ENCODE measurements at regions not wholly inside any gene's neighbourhood (a gene's known extent, or its start where the extent isn't known, plus 50 kb on each side); places are given as distances from the start of the nearest gene placed in this dataset.

- Histone ChIP-seq H3K36me3 (ENCODE audit: control insufficient read depth, insufficient read depth, low read length) (no peaks in the 10 kb centered on the region), H3K4me3 (ENCODE audit: low read depth, low read length) (no peak overlapping the region), H3K27me3 (ENCODE audit: control insufficient read depth, insufficient read depth, low read length) (no peaks in the 10 kb centered on the region)
- DNase-seq (ENCODE audit: low read depth), result no peak
- no peak for TF ChIP-seq CTCF (IDR thresholded peaks at IDR 0.05; ENCODE audit: insufficient read depth, low read length, poor library complexity, severe bottlenecking)
Observed at GRCh38 chr4:122555216-122555615, 65.7 kb downstream of the IL21 start.

GRCh38 chr4:122553432-122553831, 67.4 kb downstream of the IL21 start:
- DNase-seq (ENCODE audit: low read depth), result no peak
- no peak for TF ChIP-seq CTCF (IDR thresholded peaks at IDR 0.05; ENCODE audit: insufficient read depth, low read length, poor library complexity, severe bottlenecking)
- no peak overlapping the region for H3K4me3 ChIP-seq (ENCODE audit: low read depth, low read length)

GRCh38 chr4:122552898-122553297, 68.0 kb downstream of the IL21 start:
- no peak for DNase-seq (ENCODE audit: low read depth)
- TF ChIP-seq CTCF (IDR thresholded peaks at IDR 0.05; ENCODE audit: insufficient read depth, low read length, poor library complexity, severe bottlenecking), result no peak
- Histone ChIP-seq H3K36me3 (ENCODE audit: control insufficient read depth, insufficient read depth, low read length) (no peaks in the 10 kb centered on the region), H3K27me3 (ENCODE audit: control insufficient read depth, insufficient read depth, low read length) (no peaks in the 10 kb centered on the region), H3K4me3 (ENCODE audit: low read depth, low read length) (no peak overlapping the region)

More at GRCh38 chr4:122553432-122553831, 67.4 kb downstream of the IL21 start:
- Histone ChIP-seq H3K36me3 (ENCODE audit: control insufficient read depth, insufficient read depth, low read length) (no peaks in the 10 kb centered on the region), H3K27me3 (ENCODE audit: control insufficient read depth, insufficient read depth, low read length) (no peaks in the 10 kb centered on the region)

- TF ChIP-seq CTCF (IDR thresholded peaks at IDR 0.05; ENCODE audit: insufficient read depth, low read length, poor library complexity, severe bottlenecking), result no peak
- no peak for DNase-seq (ENCODE audit: low read depth)
- no peak overlapping the region for H3K4me3 ChIP-seq (ENCODE audit: low read depth, low read length)
- H3K27me3 ChIP-seq (ENCODE audit: control insufficient read depth, insufficient read depth, low read length), result no peaks in the 10 kb centered on the region
- H3K36me3 ChIP-seq (ENCODE audit: control insufficient read depth, insufficient read depth, low read length), result no peaks in the 10 kb centered on the region
Observed at GRCh38 chr4:122548886-122549630, 71.8 kb downstream of the IL21 start.

GRCh38 chr4:122548452-122548851, 72.4 kb downstream of the IL21 start:
- Histone ChIP-seq H3K27me3 (ENCODE audit: control insufficient read depth, insufficient read depth, low read length) (no peaks in the 10 kb centered on the region), H3K4me3 (ENCODE audit: low read depth, low read length) (no peak overlapping the region), H3K36me3 (ENCODE audit: control insufficient read depth, insufficient read depth, low read length) (no peaks in the 10 kb centered on the region)
- no peak for TF ChIP-seq CTCF (IDR thresholded peaks at IDR 0.05; ENCODE audit: insufficient read depth, low read length, poor library complexity, severe bottlenecking)
- DNase-seq (ENCODE audit: low read depth), result no peak

All from kidney epithelial cell (primary cell).